ENCODE measurements at regions not wholly inside any gene's neighbourhood (a gene's known extent, or its start where the extent isn't known, plus 50 kb on each side); places are given as distances from the start of the nearest gene placed in this dataset.

DNA sequence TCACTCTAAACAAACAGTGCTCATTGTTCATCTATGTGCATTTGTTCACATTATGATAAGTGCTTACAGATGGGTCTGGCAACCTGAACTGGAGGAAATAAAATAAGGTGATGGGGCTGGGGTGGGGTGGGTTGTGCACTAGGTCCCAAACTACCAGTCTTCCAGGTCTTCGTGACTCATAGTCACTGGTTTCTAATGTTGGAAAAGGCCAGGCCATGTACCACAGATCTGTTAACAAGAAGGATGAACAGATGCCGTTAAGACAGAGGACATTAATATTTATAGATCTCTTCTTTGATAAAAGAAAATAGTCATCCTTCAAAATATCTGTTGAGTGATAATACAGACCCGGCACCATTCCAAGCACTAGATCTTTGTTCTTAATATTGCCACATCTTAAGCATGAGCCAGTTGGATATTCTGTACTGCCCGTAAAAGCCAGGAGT lies 71.4 kb upstream of the STARD4 start:
- Histone ChIP-seq H3K27ac (no peak overlapping the region), H3K4me2 (no peak overlapping the region), H3K4me3 (no peak overlapping the region), H3K4me1 (no peaks in the 10 kb centered on the region), H3K79me2 (ENCODE audit: low read depth) (no peaks in the 10 kb centered on the region), H3K36me3 (no peaks in the 10 kb centered on the region), H2AFZ (replicated peaks) (no peak overlapping the region), H4K20me1 (ENCODE audit: low read depth) (no peaks in the 10 kb centered on the region), H3K9me3 (ENCODE audit: low read depth) (no peaks in the 10 kb centered on the region), H3F3A (ENCODE audit: low read depth) (no peaks in the 10 kb centered on the region), H3K27me3 (no peaks in the 10 kb centered on the region), H3K9ac (no peak overlapping the region)
- H3K4me3 Mint-ChIP-seq, result no peak overlapping the region
- H3K4me1 Mint-ChIP-seq, result no peaks in the 10 kb centered on the region
- H3K27me3 Mint-ChIP-seq (ENCODE audit: insufficient read depth, low read depth), result peaks cover 2% of the 10 kb centered on the region
- H3K27ac Mint-ChIP-seq, result no peak overlapping the region
- no peak for DNase-seq (ENCODE audit: low spot score)
- no peaks in the 10 kb centered on the region for H3K36me3 Mint-ChIP-seq
- TF ChIP-seq EZH2phosphoT487 (IDR thresholded peaks at IDR 0.05) (no peak), EZH2 (IDR thresholded peaks at IDR 0.05) (no peak), CTCF (IDR thresholded peaks at IDR 0.05) (no peak)
- H3K9me3 Mint-ChIP-seq, result peaks cover 1% of the 10 kb centered on the region

- no peaks in the 10 kb centered on the region for H3F3A ChIP-seq (ENCODE audit: low read depth)
- Mint-ChIP-seq H3K4me3 (no peak overlapping the region), H3K36me3 (no peaks in the 10 kb centered on the region), H3K27me3 (ENCODE audit: insufficient read depth, low read depth) (peaks cover 2% of the 10 kb centered on the region), H3K9me3 (peaks cover 4% of the 10 kb centered on the region), H3K27ac (no peak overlapping the region), H3K4me1 (no peaks in the 10 kb centered on the region)
- no peak for TF ChIP-seq CTCF (IDR thresholded peaks at IDR 0.05)
- no peak for TF ChIP-seq EZH2 (IDR thresholded peaks at IDR 0.05)
- TF ChIP-seq EZH2phosphoT487 (IDR thresholded peaks at IDR 0.05), result no peak
- H3K27me3 ChIP-seq, result no peaks in the 10 kb centered on the region
- H3K9me3 ChIP-seq (ENCODE audit: low read depth), result no peaks in the 10 kb centered on the region
- no peaks in the 10 kb centered on the region for H3K4me1 ChIP-seq
- H3K79me2 ChIP-seq (ENCODE audit: low read depth), result no peaks in the 10 kb centered on the region
- H3K27ac ChIP-seq, result no peak overlapping the region
- H3K4me2 ChIP-seq, result no peak overlapping the region
- no peak for DNase-seq (ENCODE audit: low spot score)
- no peak overlapping the region for H3K4me3 ChIP-seq
- no peak overlapping the region for H3K9ac ChIP-seq
- no peaks in the 10 kb centered on the region for H4K20me1 ChIP-seq (ENCODE audit: low read depth)
- no peaks in the 10 kb centered on the region for H3K36me3 ChIP-seq
- H2AFZ ChIP-seq (replicated peaks), result no peak overlapping the region
Measured at GRCh38 chr5:111582993-111583601, 70.8 kb upstream of the STARD4 start.

- H3K27ac ChIP-seq, result no peak overlapping the region
- peaks cover 4% of the 10 kb centered on the region for H3K9me3 Mint-ChIP-seq
- no peaks in the 10 kb centered on the region for H3F3A ChIP-seq (ENCODE audit: low read depth)
- no peaks in the 10 kb centered on the region for H3K4me1 ChIP-seq
- H3K4me3 Mint-ChIP-seq, result no peak overlapping the region
- H3K27me3 ChIP-seq, result no peaks in the 10 kb centered on the region
- no peaks in the 10 kb centered on the region for H3K36me3 ChIP-seq
- H3K9ac ChIP-seq, result no peak overlapping the region
- no peaks in the 10 kb centered on the region for H3K4me1 Mint-ChIP-seq
- no peaks in the 10 kb centered on the region for H4K20me1 ChIP-seq (ENCODE audit: low read depth)
- no peak overlapping the region for H3K27ac Mint-ChIP-seq
- no peak for TF ChIP-seq EZH2 (IDR thresholded peaks at IDR 0.05)
- no peak for TF ChIP-seq CTCF (IDR thresholded peaks at IDR 0.05)
- TF ChIP-seq EZH2phosphoT487 (IDR thresholded peaks at IDR 0.05), result no peak
- H2AFZ ChIP-seq (replicated peaks), result no peak overlapping the region
- no peaks in the 10 kb centered on the region for H3K79me2 ChIP-seq (ENCODE audit: low read depth)
- no peak overlapping the region for H3K4me3 ChIP-seq
- H3K27me3 Mint-ChIP-seq (ENCODE audit: insufficient read depth, low read depth), result peaks cover 2% of the 10 kb centered on the region
- no peaks in the 10 kb centered on the region for H3K9me3 ChIP-seq (ENCODE audit: low read depth)
- H3K36me3 Mint-ChIP-seq, result no peaks in the 10 kb centered on the region
- H3K4me2 ChIP-seq, result no peak overlapping the region
- no peak for DNase-seq (ENCODE audit: low spot score)
Measured at GRCh38 chr5:111582451-111582850, 70.1 kb upstream of the STARD4 start.
